ENCODE measurements at regions not wholly inside any gene's neighbourhood (a gene's known extent, or its start where the extent isn't known, plus 50 kb on each side); places are given as distances from the start of the nearest gene placed in this dataset.

DNA sequence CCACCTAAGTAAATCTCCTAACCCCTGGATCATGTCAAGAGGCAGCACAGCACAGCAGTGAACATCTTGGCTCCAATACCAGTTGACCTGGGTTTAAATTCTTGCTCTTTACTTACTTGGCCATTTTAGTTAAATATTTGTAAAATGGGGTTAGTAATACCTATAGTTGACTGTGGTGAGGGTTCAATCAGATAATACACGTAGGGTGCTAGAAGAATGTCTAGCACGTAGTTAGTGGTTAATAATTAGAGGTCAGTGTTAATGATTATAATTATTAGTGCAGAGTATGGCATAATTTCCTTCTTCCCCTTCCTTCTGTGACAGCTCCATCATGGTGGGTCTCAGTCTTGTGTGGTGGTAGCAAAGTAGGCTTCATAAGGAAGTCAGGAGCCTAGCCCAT is 520.8 kb downstream of the INSC start:
- Histone ChIP-seq H3K4me3 (no peak overlapping the region), H3K9me2 (ENCODE audit: insufficient read depth) (peaks cover 15% of the 10 kb centered on the region; the same call in 1 of the 2 replicates), H3K4me2 (no peak overlapping the region), H3K4me1 (ENCODE audit: insufficient read depth) (no peaks in the 10 kb centered on the region), H4K20me1 (replicated peaks; ENCODE audit: insufficient read depth) (no peaks in the 10 kb centered on the region), H2AFZ (no peak overlapping the region), H3K27ac (ENCODE audit: low read depth) (no peak overlapping the region), H3F3A (replicated peaks; ENCODE audit: low read depth) (no peaks in the 10 kb centered on the region), H3K79me2 (replicated peaks; ENCODE audit: insufficient read depth) (no peaks in the 10 kb centered on the region), H3K27me3 (ENCODE audit: insufficient read depth) (no peaks in the 10 kb centered on the region), H3K36me3 (ENCODE audit: insufficient read depth) (no peaks in the 10 kb centered on the region)
- no peaks in the 10 kb centered on the region for H3K27me3 Mint-ChIP-seq (ENCODE audit: insufficient read depth, low read depth, poor library complexity)
- TF ChIP-seq NANOG (IDR thresholded peaks at IDR 0.05; ENCODE audit: borderline replicate concordance) (no peak), ZNF331 (CRISPR knock-in tag; IDR thresholded peaks at IDR 0.05; ENCODE audit: low read depth) (no peak), STAT1 (IDR thresholded peaks at IDR 0.05; ENCODE audit: unreplicated experiment) (no peak), POLR2AphosphoS5 (IDR thresholded peaks at IDR 0.05; ENCODE audit: low read depth) (no peak), EZH2phosphoT487 (IDR thresholded peaks at IDR 0.05; ENCODE audit: unreplicated experiment) (no peak), ZNF114 (CRISPR knock-in tag; IDR thresholded peaks at IDR 0.05) (no peak), EZH2 (IDR thresholded peaks at IDR 0.05; ENCODE audit: low read depth, unreplicated experiment) (no peak), CREB1 (CRISPR knock-in tag; IDR thresholded peaks at IDR 0.05; ENCODE audit: low read depth) (no peak), JUNB (IDR thresholded peaks at IDR 0.05; ENCODE audit: unreplicated experiment) (no peak)
- TF ChIP-seq, protein P1, sequence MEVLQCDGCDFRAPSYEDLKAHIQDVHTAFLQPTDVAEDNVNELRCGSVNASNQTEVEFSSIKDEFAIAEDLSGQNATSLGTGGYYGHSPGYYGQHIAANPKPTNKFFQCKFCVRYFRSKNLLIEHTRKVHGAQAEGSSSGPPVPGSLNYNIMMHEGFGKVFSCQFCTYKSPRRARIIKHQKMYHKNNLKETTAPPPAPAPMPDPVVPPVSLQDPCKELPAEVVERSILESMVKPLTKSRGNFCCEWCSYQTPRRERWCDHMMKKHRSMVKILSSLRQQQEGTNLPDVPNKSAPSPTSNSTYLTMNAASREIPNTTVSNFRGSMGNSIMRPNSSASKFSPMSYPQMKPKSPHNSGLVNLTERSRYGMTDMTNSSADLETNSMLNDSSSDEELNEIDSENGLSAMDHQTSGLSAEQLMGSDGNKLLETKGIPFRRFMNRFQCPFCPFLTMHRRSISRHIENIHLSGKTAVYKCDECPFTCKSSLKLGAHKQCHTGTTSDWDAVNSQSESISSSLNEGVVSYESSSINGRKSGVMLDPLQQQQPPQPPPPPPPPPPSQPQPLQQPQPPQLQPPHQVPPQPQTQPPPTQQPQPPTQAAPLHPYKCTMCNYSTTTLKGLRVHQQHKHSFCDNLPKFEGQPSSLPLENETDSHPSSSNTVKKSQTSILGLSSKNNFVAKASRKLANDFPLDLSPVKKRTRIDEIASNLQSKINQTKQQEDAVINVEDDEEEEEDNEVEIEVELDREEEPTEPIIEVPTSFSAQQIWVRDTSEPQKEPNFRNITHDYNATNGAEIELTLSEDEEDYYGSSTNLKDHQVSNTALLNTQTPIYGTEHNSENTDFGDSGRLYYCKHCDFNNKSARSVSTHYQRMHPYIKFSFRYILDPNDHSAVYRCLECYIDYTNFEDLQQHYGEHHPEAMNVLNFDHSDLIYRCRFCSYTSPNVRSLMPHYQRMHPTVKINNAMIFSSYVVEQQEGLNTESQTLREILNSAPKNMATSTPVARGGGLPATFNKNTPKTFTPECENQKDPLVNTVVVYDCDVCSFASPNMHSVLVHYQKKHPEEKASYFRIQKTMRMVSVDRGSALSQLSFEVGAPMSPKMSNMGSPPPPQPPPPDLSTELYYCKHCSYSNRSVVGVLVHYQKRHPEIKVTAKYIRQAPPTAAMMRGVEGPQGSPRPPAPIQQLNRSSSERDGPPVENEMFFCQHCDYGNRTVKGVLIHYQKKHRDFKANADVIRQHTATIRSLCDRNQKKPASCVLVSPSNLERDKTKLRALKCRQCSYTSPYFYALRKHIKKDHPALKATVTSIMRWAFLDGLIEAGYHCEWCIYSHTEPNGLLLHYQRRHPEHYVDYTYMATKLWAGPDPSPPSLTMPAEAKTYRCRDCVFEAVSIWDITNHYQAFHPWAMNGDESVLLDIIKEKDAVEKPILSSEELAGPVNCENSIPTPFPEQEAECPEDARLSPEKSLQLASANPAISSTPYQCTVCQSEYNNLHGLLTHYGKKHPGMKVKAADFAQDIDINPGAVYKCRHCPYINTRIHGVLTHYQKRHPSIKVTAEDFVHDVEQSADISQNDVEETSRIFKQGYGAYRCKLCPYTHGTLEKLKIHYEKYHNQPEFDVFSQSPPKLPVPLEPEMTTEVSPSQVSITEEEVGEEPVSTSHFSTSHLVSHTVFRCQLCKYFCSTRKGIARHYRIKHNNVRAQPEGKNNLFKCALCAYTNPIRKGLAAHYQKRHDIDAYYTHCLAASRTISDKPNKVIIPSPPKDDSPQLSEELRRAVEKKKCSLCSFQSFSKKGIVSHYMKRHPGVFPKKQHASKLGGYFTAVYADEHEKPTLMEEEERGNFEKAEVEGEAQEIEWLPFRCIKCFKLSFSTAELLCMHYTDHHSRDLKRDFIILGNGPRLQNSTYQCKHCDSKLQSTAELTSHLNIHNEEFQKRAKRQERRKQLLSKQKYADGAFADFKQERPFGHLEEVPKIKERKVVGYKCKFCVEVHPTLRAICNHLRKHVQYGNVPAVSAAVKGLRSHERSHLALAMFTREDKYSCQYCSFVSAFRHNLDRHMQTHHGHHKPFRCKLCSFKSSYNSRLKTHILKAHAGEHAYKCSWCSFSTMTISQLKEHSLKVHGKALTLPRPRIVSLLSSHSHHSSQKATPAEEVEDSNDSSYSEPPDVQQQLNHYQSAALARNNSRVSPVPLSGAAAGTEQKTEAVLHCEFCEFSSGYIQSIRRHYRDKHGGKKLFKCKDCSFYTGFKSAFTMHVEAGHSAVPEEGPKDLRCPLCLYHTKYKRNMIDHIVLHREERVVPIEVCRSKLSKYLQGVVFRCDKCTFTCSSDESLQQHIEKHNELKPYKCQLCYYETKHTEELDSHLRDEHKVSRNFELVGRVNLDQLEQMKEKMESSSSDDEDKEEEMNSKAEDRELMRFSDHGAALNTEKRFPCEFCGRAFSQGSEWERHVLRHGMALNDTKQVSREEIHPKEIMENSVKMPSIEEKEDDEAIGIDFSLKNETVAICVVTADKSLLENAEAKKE (CRISPR knock-in tag; IDR thresholded peaks at IDR 0.05), result no peak
- TF ChIP-seq, protein P2, sequence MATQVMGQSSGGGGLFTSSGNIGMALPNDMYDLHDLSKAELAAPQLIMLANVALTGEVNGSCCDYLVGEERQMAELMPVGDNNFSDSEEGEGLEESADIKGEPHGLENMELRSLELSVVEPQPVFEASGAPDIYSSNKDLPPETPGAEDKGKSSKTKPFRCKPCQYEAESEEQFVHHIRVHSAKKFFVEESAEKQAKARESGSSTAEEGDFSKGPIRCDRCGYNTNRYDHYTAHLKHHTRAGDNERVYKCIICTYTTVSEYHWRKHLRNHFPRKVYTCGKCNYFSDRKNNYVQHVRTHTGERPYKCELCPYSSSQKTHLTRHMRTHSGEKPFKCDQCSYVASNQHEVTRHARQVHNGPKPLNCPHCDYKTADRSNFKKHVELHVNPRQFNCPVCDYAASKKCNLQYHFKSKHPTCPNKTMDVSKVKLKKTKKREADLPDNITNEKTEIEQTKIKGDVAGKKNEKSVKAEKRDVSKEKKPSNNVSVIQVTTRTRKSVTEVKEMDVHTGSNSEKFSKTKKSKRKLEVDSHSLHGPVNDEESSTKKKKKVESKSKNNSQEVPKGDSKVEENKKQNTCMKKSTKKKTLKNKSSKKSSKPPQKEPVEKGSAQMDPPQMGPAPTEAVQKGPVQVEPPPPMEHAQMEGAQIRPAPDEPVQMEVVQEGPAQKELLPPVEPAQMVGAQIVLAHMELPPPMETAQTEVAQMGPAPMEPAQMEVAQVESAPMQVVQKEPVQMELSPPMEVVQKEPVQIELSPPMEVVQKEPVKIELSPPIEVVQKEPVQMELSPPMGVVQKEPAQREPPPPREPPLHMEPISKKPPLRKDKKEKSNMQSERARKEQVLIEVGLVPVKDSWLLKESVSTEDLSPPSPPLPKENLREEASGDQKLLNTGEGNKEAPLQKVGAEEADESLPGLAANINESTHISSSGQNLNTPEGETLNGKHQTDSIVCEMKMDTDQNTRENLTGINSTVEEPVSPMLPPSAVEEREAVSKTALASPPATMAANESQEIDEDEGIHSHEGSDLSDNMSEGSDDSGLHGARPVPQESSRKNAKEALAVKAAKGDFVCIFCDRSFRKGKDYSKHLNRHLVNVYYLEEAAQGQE (IDR thresholded peaks at IDR 0.05; ENCODE audit: unreplicated experiment), result no peak
- TF ChIP-seq, protein P3, sequence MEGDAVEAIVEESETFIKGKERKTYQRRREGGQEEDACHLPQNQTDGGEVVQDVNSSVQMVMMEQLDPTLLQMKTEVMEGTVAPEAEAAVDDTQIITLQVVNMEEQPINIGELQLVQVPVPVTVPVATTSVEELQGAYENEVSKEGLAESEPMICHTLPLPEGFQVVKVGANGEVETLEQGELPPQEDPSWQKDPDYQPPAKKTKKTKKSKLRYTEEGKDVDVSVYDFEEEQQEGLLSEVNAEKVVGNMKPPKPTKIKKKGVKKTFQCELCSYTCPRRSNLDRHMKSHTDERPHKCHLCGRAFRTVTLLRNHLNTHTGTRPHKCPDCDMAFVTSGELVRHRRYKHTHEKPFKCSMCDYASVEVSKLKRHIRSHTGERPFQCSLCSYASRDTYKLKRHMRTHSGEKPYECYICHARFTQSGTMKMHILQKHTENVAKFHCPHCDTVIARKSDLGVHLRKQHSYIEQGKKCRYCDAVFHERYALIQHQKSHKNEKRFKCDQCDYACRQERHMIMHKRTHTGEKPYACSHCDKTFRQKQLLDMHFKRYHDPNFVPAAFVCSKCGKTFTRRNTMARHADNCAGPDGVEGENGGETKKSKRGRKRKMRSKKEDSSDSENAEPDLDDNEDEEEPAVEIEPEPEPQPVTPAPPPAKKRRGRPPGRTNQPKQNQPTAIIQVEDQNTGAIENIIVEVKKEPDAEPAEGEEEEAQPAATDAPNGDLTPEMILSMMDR (conservative IDR thresholded peaks at IDR 0.05; ENCODE audit: low read depth in 2 of 2), result no peak
- TF ChIP-seq, protein P4, sequence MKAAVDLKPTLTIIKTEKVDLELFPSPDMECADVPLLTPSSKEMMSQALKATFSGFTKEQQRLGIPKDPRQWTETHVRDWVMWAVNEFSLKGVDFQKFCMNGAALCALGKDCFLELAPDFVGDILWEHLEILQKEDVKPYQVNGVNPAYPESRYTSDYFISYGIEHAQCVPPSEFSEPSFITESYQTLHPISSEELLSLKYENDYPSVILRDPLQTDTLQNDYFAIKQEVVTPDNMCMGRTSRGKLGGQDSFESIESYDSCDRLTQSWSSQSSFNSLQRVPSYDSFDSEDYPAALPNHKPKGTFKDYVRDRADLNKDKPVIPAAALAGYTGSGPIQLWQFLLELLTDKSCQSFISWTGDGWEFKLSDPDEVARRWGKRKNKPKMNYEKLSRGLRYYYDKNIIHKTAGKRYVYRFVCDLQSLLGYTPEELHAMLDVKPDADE (IDR thresholded peaks at IDR 0.05), result no peak
- peaks cover 5% of the 10 kb centered on the region; the same call in 1 of the 3 replicates for H3K9me3 Mint-ChIP-seq
- no peaks in the 10 kb centered on the region for H3K4me1 Mint-ChIP-seq
- H3K27ac Mint-ChIP-seq, result no peak overlapping the region
- peaks cover 3% of the 10 kb centered on the region; the same call in 1 of the 3 replicates for H3K36me3 Mint-ChIP-seq (ENCODE audit: low read depth)
- ATAC-seq, result no peak
- DNase-seq (ENCODE audit: low spot score), result no peak
- H3K4me3 Mint-ChIP-seq, result no peak overlapping the region
